Gastrocnemius medialis (tissue), 4 donors: ENCODE measurements at regions not wholly inside any gene's neighbourhood (a gene's known extent, or its start where the extent isn't known, plus 50 kb on each side); places are given as distances from the start of the nearest gene placed in this dataset.

Experiments
- ATAC-seq, 2 donors: fragments of 150-250 bp; one replicate each; pipeline ENCODE4 v1.9.1; 2016
- DNase-seq, 2 donors: peaks; one replicate each; pipeline ENCODE4 v3.0.0-alpha.2; 2019
- H3K27ac ChIP-seq, 4 donors: fragments of 200-600 bp; sonication (generic); 1 replicate in 1 of 4; 2 replicates in 3 of 4; pipeline ENCODE4 v1.5.1; 2016 to 2018; ENCODE audit warnings: mild to moderate bottlenecking in 2 of 4, moderate library complexity in 1 of 4
- H3K27me3 ChIP-seq, 3 donors: fragments of 200-600 bp; sonication (generic) in 2 of 3; 1 replicate in 1 of 3; 2 replicates in 2 of 3; pipeline versions ENCODE4 v1.5.1 to v1.6.0; 2016 to 2019; ENCODE audit warnings: mild to moderate bottlenecking in 1 of 3, moderate library complexity in 1 of 3
- H3K36me3 ChIP-seq, 2 donors: fragments of 200-600 bp; sonication (generic) in 1 of 2; one replicate each; pipeline ENCODE4 v1.5.1; 2017 to 2018
- H3K4me1 ChIP-seq, 2 donors: fragments of 200-600 bp; sonication (generic) in 1 of 2; one replicate each; pipeline ENCODE4 v1.5.1; 2016 to 2017; ENCODE audit warnings: mild to moderate bottlenecking in 2 of 2
- H3K4me3 ChIP-seq, 4 donors: fragments of 200-600 bp; sonication (generic) in 3 of 4; 1 replicate in 1 of 4; 2 replicates in 3 of 4; pipeline ENCODE4 v1.5.1; 2016 to 2019; ENCODE audit warnings: mild to moderate bottlenecking in 2 of 4
- H3K9me3 ChIP-seq, 3 donors: fragments of 200-600 bp; sonication (generic) in 2 of 3; 1 replicate in 1 of 3; 2 replicates in 2 of 3; pipeline ENCODE4 v1.5.1; 2016 to 2019
- CTCF ChIP-seq, 5 experiments: fragments of 450-650 bp in 3 of 5; fragments of 200-600 bp in 2 of 5; sonication (generic) in 2 of 5; IDR thresholded peaks in 4 of 5; conservative IDR thresholded peaks in 1 of 5; 1 replicate in 4 of 5; 2 replicates in 1 of 5; pipeline ENCODE4 v1.5.1; 2016 to 2019; ENCODE audit warnings: antibody characterized with exemption in 5 of 5, mild to moderate bottlenecking in 3 of 5, moderate library complexity in 3 of 5
- POLR2A ChIP-seq, 2 donors: fragments of 450-650 bp; IDR thresholded peaks; one replicate each; pipeline ENCODE4 v1.6.1; 2017; ENCODE audit warnings: antibody characterized with exemption in 2 of 2, mild to moderate bottlenecking in 2 of 2, moderate library complexity in 2 of 2
- in situ Hi-C, 4 donors: fragments of 200-750 bp; cut with MboI; loops; one replicate each; pipeline versions ENCODE4 v1.15.0 to v1.8.0; 2017; ENCODE audit warnings: low sequenced_read_pairs in 4 of 4
- intact Hi-C: fragments of 100-400 bp; cut with DNase I; formaldehyde crosslinking; loops from one replicate; pipeline ENCODE4 v1.15.1; 2023; ENCODE audit warnings: low total_unique reads

- Histone ChIP-seq H3K27me3 (no peaks in the 10 kb centered on the region), H3K4me1 (no peaks in the 10 kb centered on the region), H3K9me3 (no peaks in the 10 kb centered on the region), H3K4me3 (no peak overlapping the region), H3K36me3 (no peaks in the 10 kb centered on the region), H3K27ac (no peak overlapping the region)
- no peak for DNase-seq
- TF ChIP-seq POLR2A (IDR thresholded peaks at IDR 0.05) (no peak), CTCF (IDR thresholded peaks at IDR 0.05 in 4 of 5, conservative IDR thresholded peaks at IDR 0.05 in 1 of 5) (no peak)
- in situ Hi-C loops = no loop called here
- intact Hi-C loops = no loop called here
- ATAC-seq = no peak
Measured at GRCh38 chr12:88393017-88393767, 187.1 kb downstream of the KITLG start.

- TF ChIP-seq POLR2A (IDR thresholded peaks at IDR 0.05) = no peak
- TF ChIP-seq CTCF (IDR thresholded peaks at IDR 0.05 in 4 of 5, conservative IDR thresholded peaks at IDR 0.05 in 1 of 5) = no peak
- H3K9me3 ChIP-seq = no peaks in the 10 kb centered on the region
- H3K36me3 ChIP-seq = no peaks in the 10 kb centered on the region
- in situ Hi-C loops (no loop called here), intact Hi-C loops (no loop called here)
- DNase-seq (no peak), ATAC-seq (no peak)
- no peak overlapping the region for H3K27ac ChIP-seq
- no peak overlapping the region for H3K4me3 ChIP-seq
- H3K27me3 ChIP-seq = no peaks in the 10 kb centered on the region
- no peaks in the 10 kb centered on the region for H3K4me1 ChIP-seq
Measured at GRCh38 chr12:88398031-88398430, 182.2 kb downstream of the KITLG start.

- ATAC-seq (no peak), DNase-seq (no peak)
- Histone ChIP-seq H3K9me3 (no peaks in the 10 kb centered on the region), H3K36me3 (no peaks in the 10 kb centered on the region), H3K4me1 (no peaks in the 10 kb centered on the region), H3K27me3 (no peaks in the 10 kb centered on the region), H3K27ac (no peak overlapping the region), H3K4me3 (no peak overlapping the region)
- intact Hi-C loops (no loop called here), in situ Hi-C loops (no loop called here)
- no peak for TF ChIP-seq CTCF (IDR thresholded peaks at IDR 0.05 in 4 of 5, conservative IDR thresholded peaks at IDR 0.05 in 1 of 5)
- no peak for TF ChIP-seq POLR2A (IDR thresholded peaks at IDR 0.05)
Measured at GRCh38 chr12:88399811-88400210, 180.5 kb downstream of the KITLG start.

GRCh38 chr12:88400302-88400701 is 180.0 kb downstream of the KITLG start:
- TF ChIP-seq CTCF (IDR thresholded peaks at IDR 0.05 in 4 of 5, conservative IDR thresholded peaks at IDR 0.05 in 1 of 5) (no peak), POLR2A (IDR thresholded peaks at IDR 0.05) (no peak)
- intact Hi-C loops = no loop called here

GRCh38 chr12:88401155-88401554 is 179.1 kb downstream of the KITLG start:
- Histone ChIP-seq H3K27ac (no peak overlapping the region), H3K9me3 (no peaks in the 10 kb centered on the region), H3K27me3 (no peaks in the 10 kb centered on the region), H3K36me3 (no peaks in the 10 kb centered on the region), H3K4me3 (no peak overlapping the region), H3K4me1 (no peaks in the 10 kb centered on the region)
- TF ChIP-seq POLR2A (IDR thresholded peaks at IDR 0.05) = no peak
- TF ChIP-seq CTCF (IDR thresholded peaks at IDR 0.05 in 4 of 5, conservative IDR thresholded peaks at IDR 0.05 in 1 of 5) = no peak
- DNase-seq (no peak), ATAC-seq (no peak)
- intact Hi-C loops = no loop called here
- in situ Hi-C loops = no loop called here

More at GRCh38 chr12:88400302-88400701, 180.0 kb downstream of the KITLG start:
- DNase-seq = no peak
- Histone ChIP-seq H3K27ac (no peak overlapping the region), H3K4me3 (no peak overlapping the region), H3K9me3 (no peaks in the 10 kb centered on the region), H3K36me3 (no peaks in the 10 kb centered on the region), H3K27me3 (no peaks in the 10 kb centered on the region), H3K4me1 (no peaks in the 10 kb centered on the region)
- ATAC-seq = no peak
- in situ Hi-C loops = no loop called here
